Cardiac muscle cell (in vitro differentiated cells and primary cell): ENCODE measurements at regions not wholly inside any gene's neighbourhood (a gene's known extent, or its start where the extent isn't known, plus 50 kb on each side); places are given as distances from the start of the nearest gene placed in this dataset.

Source experiments
- DNase-seq, 2 donors: peaks; one replicate each; pipeline versions ENCODE4 v3.0.0 to v3.0.0-alpha.2; 2010 to 2017; ENCODE audit warnings: low read depth in 1 of 2, low spot score in 1 of 2
- H3K27ac ChIP-seq: fragments of 200-600 bp; sonication (generic); 2 replicates; pipeline ENCODE4 v1.5.1; 2016
- H3K27me3 ChIP-seq: fragments of 200-600 bp; sonication (generic); 2 replicates; pipeline ENCODE4 v1.6.0; 2016; ENCODE audit warnings: control low read depth
- H3K36me3 ChIP-seq: fragments of 200-600 bp; sonication (generic); 2 replicates; pipeline ENCODE4 v1.5.1; 2016; ENCODE audit warnings: control low read depth
- H3K4me1 ChIP-seq: fragments of 200-600 bp; sonication (generic); 2 replicates; pipeline ENCODE4 v1.8.1; 2017; ENCODE audit warnings: low read depth, mild to moderate bottlenecking, mixed run types
- H3K4me3 ChIP-seq: fragments of 200-600 bp; sonication (generic); 2 replicates; pipeline ENCODE4 v1.5.1; 2016; ENCODE audit warnings: mild to moderate bottlenecking
- H3K9me3 ChIP-seq: fragments of 200-600 bp; sonication (generic); 2 replicates; pipeline ENCODE4 v1.5.1; 2017; ENCODE audit warnings: low read depth, mild to moderate bottlenecking, control low read depth
- TF ChIP-seq, protein P1 (sequence below): IDR thresholded peaks from 2 replicates; pipeline ENCODE4 v1.5.1; 2012; ENCODE audit warnings: low read depth, mild to moderate bottlenecking, low read length

DNA sequence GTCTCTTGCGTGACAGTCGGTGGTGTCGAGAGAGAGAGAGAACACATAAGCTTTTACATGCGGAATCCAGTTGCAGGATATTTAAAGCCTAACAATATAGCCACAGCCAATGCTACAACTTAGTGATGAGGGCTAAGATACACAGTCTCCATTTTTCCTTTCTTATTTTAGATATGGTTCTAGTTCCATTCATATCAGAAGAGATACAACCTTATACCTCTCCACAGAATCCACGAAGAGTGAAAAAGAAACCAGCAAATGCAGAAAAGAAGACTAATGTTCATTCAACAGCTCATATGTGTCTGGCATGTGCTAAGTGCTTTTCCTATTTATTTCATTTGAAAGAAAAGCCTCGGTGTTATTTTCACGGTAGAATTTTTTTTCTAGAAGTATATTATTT, 249.0 kb upstream of the SLITRK1 start:
- no peak overlapping the region for H3K4me3 ChIP-seq
- no peak overlapping the region for H3K27ac ChIP-seq
- DNase-seq, result no peak
- no peaks in the 10 kb centered on the region for H3K27me3 ChIP-seq
- H3K4me1 ChIP-seq, result no peaks in the 10 kb centered on the region
- TF ChIP-seq, protein P1, sequence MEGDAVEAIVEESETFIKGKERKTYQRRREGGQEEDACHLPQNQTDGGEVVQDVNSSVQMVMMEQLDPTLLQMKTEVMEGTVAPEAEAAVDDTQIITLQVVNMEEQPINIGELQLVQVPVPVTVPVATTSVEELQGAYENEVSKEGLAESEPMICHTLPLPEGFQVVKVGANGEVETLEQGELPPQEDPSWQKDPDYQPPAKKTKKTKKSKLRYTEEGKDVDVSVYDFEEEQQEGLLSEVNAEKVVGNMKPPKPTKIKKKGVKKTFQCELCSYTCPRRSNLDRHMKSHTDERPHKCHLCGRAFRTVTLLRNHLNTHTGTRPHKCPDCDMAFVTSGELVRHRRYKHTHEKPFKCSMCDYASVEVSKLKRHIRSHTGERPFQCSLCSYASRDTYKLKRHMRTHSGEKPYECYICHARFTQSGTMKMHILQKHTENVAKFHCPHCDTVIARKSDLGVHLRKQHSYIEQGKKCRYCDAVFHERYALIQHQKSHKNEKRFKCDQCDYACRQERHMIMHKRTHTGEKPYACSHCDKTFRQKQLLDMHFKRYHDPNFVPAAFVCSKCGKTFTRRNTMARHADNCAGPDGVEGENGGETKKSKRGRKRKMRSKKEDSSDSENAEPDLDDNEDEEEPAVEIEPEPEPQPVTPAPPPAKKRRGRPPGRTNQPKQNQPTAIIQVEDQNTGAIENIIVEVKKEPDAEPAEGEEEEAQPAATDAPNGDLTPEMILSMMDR, result no peak
- H3K9me3 ChIP-seq, result no peaks in the 10 kb centered on the region
- H3K36me3 ChIP-seq, result no peaks in the 10 kb centered on the region

DNA sequence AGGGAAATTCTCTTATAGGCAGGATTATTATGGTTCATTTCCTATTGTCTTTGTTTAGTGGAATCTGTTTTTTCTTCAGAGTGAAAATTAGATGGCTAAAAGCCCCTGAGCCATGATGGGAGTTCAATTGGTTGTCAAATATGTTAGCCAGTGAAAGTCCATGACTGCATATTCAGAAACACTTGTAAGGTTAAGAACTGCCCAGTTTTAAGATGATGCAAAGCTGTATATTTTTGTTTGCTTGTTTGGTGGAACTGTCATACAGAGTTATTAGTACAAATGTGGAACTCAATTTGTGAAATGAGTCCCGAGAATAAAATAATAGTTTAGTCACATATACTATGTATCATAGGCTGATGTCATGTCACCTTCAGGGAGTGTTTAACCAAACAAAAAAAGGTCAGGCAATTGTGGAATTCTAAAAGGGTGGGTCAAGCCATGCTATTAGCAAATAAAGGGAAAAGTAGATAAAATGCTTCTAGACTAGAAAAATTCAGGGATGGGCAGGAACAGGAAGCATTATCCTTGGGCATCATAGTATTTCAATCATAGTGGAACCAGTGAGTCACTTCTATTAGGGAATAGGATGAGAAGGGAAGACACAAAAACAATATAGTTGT, 248.3 kb upstream of the SLITRK1 start:
- H3K27ac ChIP-seq, result no peak overlapping the region
- no peaks in the 10 kb centered on the region for H3K27me3 ChIP-seq
- no peaks in the 10 kb centered on the region for H3K4me1 ChIP-seq
- DNase-seq, result no peak
- TF ChIP-seq, protein P1, result no peak
- no peak overlapping the region for H3K4me3 ChIP-seq
- H3K36me3 ChIP-seq, result no peaks in the 10 kb centered on the region
- H3K9me3 ChIP-seq, result no peaks in the 10 kb centered on the region

DNA sequence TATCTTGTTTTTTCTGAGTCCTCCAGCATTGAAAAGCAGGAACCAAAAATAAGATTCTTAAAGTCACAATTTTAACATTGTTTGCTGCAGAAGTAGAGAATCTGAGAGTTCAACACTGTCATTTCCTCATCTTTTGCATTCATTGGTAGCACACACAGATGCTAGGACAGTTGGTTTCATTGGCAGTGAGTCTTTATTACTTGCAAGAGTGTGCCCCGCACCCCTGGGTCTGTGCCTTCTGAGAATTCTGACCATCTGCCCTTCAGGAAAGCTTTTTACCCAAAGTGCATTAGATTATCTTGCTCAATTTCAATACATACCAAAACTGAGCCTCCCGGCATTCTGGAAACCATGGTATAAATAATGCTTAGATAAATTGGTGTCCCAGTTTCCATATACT, 247.7 kb upstream of the SLITRK1 start:
- Histone ChIP-seq H3K36me3 (no peaks in the 10 kb centered on the region), H3K9me3 (no peaks in the 10 kb centered on the region), H3K4me3 (no peak overlapping the region), H3K4me1 (no peaks in the 10 kb centered on the region), H3K27me3 (no peaks in the 10 kb centered on the region), H3K27ac (no peak overlapping the region)
- TF ChIP-seq, protein P1, result no peak
- no peak for DNase-seq

DNA sequence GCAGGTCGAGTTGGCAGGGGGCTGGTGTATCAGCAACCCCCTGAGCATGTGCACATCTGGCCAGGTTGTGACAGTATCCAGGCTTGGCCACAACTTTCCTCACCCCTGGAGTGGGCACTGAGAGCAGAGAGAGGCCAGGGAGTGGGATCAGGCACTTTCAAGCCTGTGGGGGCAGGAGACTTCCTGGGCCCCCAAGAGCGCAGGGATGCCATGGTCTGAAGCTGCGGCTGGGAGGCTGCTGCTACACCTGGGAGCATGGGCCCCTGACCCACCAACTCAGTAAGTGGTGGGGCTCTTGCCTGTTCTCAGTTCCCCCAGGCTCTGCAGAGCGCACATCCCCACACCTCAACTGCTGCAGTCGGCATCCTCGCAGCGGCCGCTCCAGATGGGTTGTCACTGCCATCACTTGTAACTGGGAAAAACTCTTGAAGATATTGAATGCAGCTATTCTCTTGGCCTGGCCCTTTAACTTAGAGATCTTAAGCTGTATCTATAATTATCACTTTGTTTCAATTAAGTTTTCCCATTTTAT, 245.4 kb upstream of the SLITRK1 start:
- DNase-seq, result no peak
- Histone ChIP-seq H3K27ac (no peak overlapping the region), H3K9me3 (no peaks in the 10 kb centered on the region), H3K36me3 (no peaks in the 10 kb centered on the region), H3K27me3 (no peaks in the 10 kb centered on the region), H3K4me1 (no peaks in the 10 kb centered on the region), H3K4me3 (no peak overlapping the region)
- TF ChIP-seq, protein P1, result no peak

DNA sequence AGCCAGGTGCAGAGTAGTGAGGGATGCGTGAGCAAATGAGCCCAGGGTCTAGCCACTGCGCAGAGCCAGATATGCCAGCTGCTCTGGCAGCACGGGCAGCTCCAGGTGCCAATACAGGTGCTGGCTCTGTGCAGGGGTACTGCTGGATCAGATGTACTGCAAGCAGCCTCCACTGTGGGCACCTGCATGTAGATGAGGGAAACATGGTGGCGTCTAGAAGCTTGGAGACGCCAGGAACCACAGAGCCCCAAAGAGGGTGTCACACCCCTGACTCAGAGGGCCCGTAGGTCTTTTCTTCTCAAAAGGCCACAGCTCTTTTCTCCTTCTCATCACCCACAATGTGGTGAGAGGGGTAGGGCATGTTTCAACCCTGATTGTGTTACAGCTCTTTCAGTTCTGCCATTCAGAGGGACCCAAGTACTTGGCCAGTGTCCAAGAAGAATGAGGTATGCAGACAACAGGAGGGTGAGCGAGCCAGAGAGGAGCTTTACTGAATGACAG, 244.4 kb upstream of the SLITRK1 start:
- H3K4me1 ChIP-seq, result peaks cover under 1% of the 10 kb centered on the region
- no peak overlapping the region for H3K27ac ChIP-seq
- TF ChIP-seq, protein P1, result no peak
- no peaks in the 10 kb centered on the region for H3K27me3 ChIP-seq
- H3K36me3 ChIP-seq, result no peaks in the 10 kb centered on the region
- H3K9me3 ChIP-seq, result no peaks in the 10 kb centered on the region
- peak in 1 of 2 donors; percentile 51 for DNase-seq
- no peak overlapping the region for H3K4me3 ChIP-seq
